ENCODE measurements at regions not wholly inside any gene's neighbourhood (a gene's known extent, or its start where the extent isn't known, plus 50 kb on each side); places are given as distances from the start of the nearest gene placed in this dataset.

DNA sequence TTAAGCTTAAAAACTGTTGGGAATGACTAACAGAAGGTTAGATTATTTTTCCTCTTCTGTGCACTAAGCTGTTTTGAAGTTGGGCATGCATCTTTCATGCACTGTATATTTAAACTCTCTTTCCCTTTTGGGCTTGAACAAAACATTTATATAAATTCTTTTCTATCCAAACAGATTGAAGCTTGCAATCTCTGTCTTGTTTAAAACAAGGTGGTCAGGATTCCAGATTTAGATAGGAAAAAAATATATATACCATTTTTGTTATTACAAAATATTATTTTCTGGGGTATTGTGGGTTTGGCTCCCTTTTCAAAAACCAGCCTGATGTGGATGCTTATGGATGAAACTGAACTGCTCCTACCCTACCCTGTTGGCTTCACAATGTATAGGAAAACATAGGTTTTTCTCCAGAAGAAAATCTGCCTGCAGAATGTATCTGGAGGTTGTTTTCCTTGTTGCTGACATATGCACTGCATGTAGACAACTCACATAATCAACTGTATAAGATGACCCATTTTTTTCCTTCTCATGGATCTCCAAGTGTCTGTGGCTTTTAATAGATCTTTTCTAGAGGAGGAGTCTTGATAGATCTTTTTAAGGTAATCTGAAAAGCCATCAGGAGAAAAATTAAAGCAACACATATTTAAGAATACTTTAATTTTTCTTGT, 146.3 kb downstream of the PRL start:
- no peak overlapping the region for H3K27ac ChIP-seq (ENCODE audit: low read depth in 1 of 2, low read length in 1 of 2)
- peaks cover 13 to 80% (median 27%) of the 10 kb centered on the region in 5 donors for H3K4me1 ChIP-seq (ENCODE audit: control insufficient read depth in 5 of 5, insufficient read depth in 5 of 5, low read length in 5 of 5)
- DNase-seq, result no peak
- H3K9ac ChIP-seq (ENCODE audit: insufficient read depth in 1 of 2, low read length in 2 of 2), result peak overlapping the region in 1 of 2 donors; percentile 34
- no peaks in the 10 kb centered on the region for H3K9me3 ChIP-seq (ENCODE audit: control insufficient read depth in 4 of 4, insufficient read depth in 3 of 4, low read length in 3 of 4)
- TF ChIP-seq, protein P1, sequence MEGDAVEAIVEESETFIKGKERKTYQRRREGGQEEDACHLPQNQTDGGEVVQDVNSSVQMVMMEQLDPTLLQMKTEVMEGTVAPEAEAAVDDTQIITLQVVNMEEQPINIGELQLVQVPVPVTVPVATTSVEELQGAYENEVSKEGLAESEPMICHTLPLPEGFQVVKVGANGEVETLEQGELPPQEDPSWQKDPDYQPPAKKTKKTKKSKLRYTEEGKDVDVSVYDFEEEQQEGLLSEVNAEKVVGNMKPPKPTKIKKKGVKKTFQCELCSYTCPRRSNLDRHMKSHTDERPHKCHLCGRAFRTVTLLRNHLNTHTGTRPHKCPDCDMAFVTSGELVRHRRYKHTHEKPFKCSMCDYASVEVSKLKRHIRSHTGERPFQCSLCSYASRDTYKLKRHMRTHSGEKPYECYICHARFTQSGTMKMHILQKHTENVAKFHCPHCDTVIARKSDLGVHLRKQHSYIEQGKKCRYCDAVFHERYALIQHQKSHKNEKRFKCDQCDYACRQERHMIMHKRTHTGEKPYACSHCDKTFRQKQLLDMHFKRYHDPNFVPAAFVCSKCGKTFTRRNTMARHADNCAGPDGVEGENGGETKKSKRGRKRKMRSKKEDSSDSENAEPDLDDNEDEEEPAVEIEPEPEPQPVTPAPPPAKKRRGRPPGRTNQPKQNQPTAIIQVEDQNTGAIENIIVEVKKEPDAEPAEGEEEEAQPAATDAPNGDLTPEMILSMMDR (IDR thresholded peaks at IDR 0.05; ENCODE audit: control extremely low read depth, extremely low read depth), result no peak
- ATAC-seq (ENCODE audit: insufficient read depth, low FRiP score), result no peak
- H3K4me3 ChIP-seq, result no peak overlapping the region
- no peaks in the 10 kb centered on the region for H3K27me3 ChIP-seq (ENCODE audit: control insufficient read depth in 3 of 3, insufficient read depth in 3 of 3, low read length in 2 of 3)
- H3K36me3 ChIP-seq (ENCODE audit: control insufficient read depth in 4 of 4, insufficient read depth in 4 of 4, low read length in 4 of 4), result no peaks in the 10 kb centered on the region

DNA sequence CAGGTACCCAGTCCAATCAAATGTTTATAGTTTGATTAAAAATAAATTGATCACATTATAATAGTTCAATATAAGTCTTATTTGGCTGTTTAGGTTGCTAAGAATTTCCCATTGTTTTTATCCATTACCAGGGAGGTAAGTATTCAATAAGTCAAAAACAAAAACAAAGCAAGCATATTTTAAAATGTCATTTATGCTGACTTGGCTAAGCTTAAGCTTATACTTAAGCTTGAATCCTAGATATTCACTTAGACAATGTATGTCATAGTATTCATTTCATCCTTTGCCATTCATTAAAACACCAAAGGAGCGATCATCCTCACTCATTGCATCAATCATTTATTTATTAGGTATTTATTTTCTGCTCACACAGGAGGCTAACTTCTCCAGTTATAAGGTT, 144.9 kb downstream of the PRL start:
- Histone ChIP-seq H3K4me1 (ENCODE audit: control insufficient read depth in 5 of 5, insufficient read depth in 5 of 5, low read length in 5 of 5) (peaks cover 7 to 77% (median 23%) of the 10 kb centered on the region in 5 donors), H3K27me3 (ENCODE audit: control insufficient read depth in 3 of 3, insufficient read depth in 3 of 3, low read length in 2 of 3) (no peaks in the 10 kb centered on the region), H3K9me3 (ENCODE audit: control insufficient read depth in 4 of 4, insufficient read depth in 3 of 4, low read length in 3 of 4) (no peaks in the 10 kb centered on the region), H3K36me3 (ENCODE audit: control insufficient read depth in 4 of 4, insufficient read depth in 4 of 4, low read length in 4 of 4) (no peaks in the 10 kb centered on the region), H3K4me3 (no peak overlapping the region), H3K9ac (ENCODE audit: insufficient read depth in 1 of 2, low read length in 2 of 2) (no peak overlapping the region), H3K27ac (ENCODE audit: low read depth in 1 of 2, low read length in 1 of 2) (no peak overlapping the region)
- 94 to 98% methylated on average over 1 of the region's 1 CpG for WGBS, 2 donors
- ATAC-seq (ENCODE audit: insufficient read depth, low FRiP score) (no peak), DNase-seq (no peak)
- TF ChIP-seq, protein P1 (IDR thresholded peaks at IDR 0.05; ENCODE audit: control extremely low read depth, extremely low read depth), result no peak

DNA sequence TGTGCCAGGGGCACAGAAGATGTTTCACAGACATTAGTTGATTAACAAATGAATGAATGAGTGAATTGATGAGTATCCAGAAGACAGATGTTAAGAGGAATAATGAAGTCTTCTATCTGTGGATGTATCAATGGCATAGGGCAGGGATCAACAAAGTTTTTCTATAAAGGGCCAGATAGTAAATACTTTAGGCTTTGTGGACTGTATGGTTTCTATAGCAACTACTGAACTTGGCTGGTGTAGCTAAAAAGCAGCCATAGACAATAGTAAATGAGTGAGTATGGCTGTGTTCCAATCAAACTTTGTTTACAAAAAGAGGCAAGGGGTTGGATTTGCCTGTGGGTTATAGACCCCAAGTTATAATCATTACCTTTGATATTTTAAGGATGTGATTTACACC, 144.0 kb downstream of the PRL start:
- peaks cover 6 to 67% (median 15%) of the 10 kb centered on the region in 5 donors for H3K4me1 ChIP-seq (ENCODE audit: control insufficient read depth in 5 of 5, insufficient read depth in 5 of 5, low read length in 5 of 5)
- no peak overlapping the region for H3K4me3 ChIP-seq
- H3K36me3 ChIP-seq (ENCODE audit: control insufficient read depth in 4 of 4, insufficient read depth in 4 of 4, low read length in 4 of 4), result no peaks in the 10 kb centered on the region
- no peaks in the 10 kb centered on the region for H3K27me3 ChIP-seq (ENCODE audit: control insufficient read depth in 3 of 3, insufficient read depth in 3 of 3, low read length in 2 of 3)
- DNase-seq (peak in 2 of 3 donors; percentile 81 to 84), ATAC-seq (ENCODE audit: insufficient read depth, low FRiP score) (no peak)
- no peak overlapping the region for H3K9ac ChIP-seq (ENCODE audit: insufficient read depth in 1 of 2, low read length in 2 of 2)
- TF ChIP-seq, protein P1 (IDR thresholded peaks at IDR 0.05; ENCODE audit: control extremely low read depth, extremely low read depth), result no peak
- no peak overlapping the region for H3K27ac ChIP-seq (ENCODE audit: low read depth in 1 of 2, low read length in 1 of 2)
- no peaks in the 10 kb centered on the region for H3K9me3 ChIP-seq (ENCODE audit: control insufficient read depth in 4 of 4, insufficient read depth in 3 of 4, low read length in 3 of 4)

Measured in lung (tissue), 11 donors.